Transverse colon (tissue), 4 donors: ENCODE measurements at regions not wholly inside any gene's neighbourhood (a gene's known extent, or its start where the extent isn't known, plus 50 kb on each side); places are given as distances from the start of the nearest gene placed in this dataset.
"Not testable (repeated sequence)": the region's sequence is repeated elsewhere in the genome, so short reads cannot be mapped to it uniquely, and the experiment has no call there.

Experiments
- DNase-seq: peaks from one replicate; pipeline ENCODE4 v3.0.0-alpha.2; 2019
- H3K27ac ChIP-seq, 4 donors: fragments of 200-600 bp; sonication (generic); 2 replicates each; pipeline ENCODE4 v1.5.1; 2016 to 2018; ENCODE audit warnings: inconsistent platforms in 4 of 4
- H3K27me3 ChIP-seq: fragments of 200-600 bp; sonication (generic); 2 replicates; pipeline ENCODE4 v1.5.1; 2017; ENCODE audit warnings: inconsistent platforms
- H3K36me3 ChIP-seq, 4 donors: fragments of 200-600 bp; sonication (generic); 2 replicates each; pipeline ENCODE4 v1.5.1; 2017 to 2019; ENCODE audit warnings: inconsistent platforms in 4 of 4
- H3K4me1 ChIP-seq, 4 donors: fragments of 200-600 bp; sonication (generic); 2 replicates each; pipeline ENCODE4 v1.5.1; 2017 to 2020; ENCODE audit warnings: inconsistent platforms in 4 of 4
- H3K4me3 ChIP-seq, 4 donors: fragments of 200-600 bp; sonication (generic); 1 replicate in 1 of 4; 2 replicates in 3 of 4; pipeline versions ENCODE4 v1.5.1 to v1.6.1; 2017 to 2019; ENCODE audit warnings: inconsistent platforms in 4 of 4
- H3K9me3 ChIP-seq, 2 donors: fragments of 200-600 bp; sonication (generic); 2 replicates each; pipeline ENCODE4 v1.5.1; 2017 to 2019; ENCODE audit warnings: inconsistent platforms in 2 of 2
- EP300 ChIP-seq: sonication (generic); formaldehyde crosslinking; IDR thresholded peaks from one replicate; pipeline ENCODE4 v1.6.1; 2017; ENCODE audit warnings: antibody characterized with exemption, low read depth
- POLR2A ChIP-seq: fragments of 450-650 bp; IDR thresholded peaks from one replicate; pipeline ENCODE4 v1.6.1; 2016; ENCODE audit warnings: antibody characterized with exemption, mild to moderate bottlenecking, moderate library complexity
- POLR2AphosphoS5 ChIP-seq, 3 donors: sonication (generic); formaldehyde crosslinking; IDR thresholded peaks; one replicate each; pipeline ENCODE4 v1.6.1; 2016; ENCODE audit warnings: antibody characterized with exemption in 3 of 3
- WGBS, 2 donors: methylation state at CpG; one replicate each; pipeline ENCODE4 v1.1.5; 2018; ENCODE audit warnings: low coverage in 1 of 2; 5-methylcytosine and 5-hydroxymethylcytosine counted together
- in situ Hi-C, 4 donors: fragments of 200-750 bp; cut with MboI; loops; one replicate each; pipeline versions ENCODE4 v1.15.0 to v1.15.1; 2017; ENCODE audit warnings: low sequenced_read_pairs in 3 of 4, low pct_ligation_motif_present in 1 of 4, low pct_unique_long_range_greater_than_20kb in 1 of 4
- intact Hi-C: fragments of 100-400 bp; cut with DNase I; formaldehyde crosslinking; loops from one replicate; pipeline ENCODE4 v1.15.1; 2023; ENCODE audit warnings: low total_unique reads
- TF ChIP-seq, protein P1 (sequence below), 5 experiments: fragments of 200-600 bp in 3 of 5; fragments of 450-650 bp in 2 of 5; sonication (generic) in 3 of 5; IDR thresholded peaks; 1 replicate in 2 of 5; 2 replicates in 3 of 5; pipeline ENCODE4 v1.5.1; 2016 to 2017; ENCODE audit warnings: antibody characterized with exemption in 5 of 5, inconsistent platforms in 3 of 5, mild to moderate bottlenecking in 2 of 5, moderate library complexity in 1 of 5

DNA sequence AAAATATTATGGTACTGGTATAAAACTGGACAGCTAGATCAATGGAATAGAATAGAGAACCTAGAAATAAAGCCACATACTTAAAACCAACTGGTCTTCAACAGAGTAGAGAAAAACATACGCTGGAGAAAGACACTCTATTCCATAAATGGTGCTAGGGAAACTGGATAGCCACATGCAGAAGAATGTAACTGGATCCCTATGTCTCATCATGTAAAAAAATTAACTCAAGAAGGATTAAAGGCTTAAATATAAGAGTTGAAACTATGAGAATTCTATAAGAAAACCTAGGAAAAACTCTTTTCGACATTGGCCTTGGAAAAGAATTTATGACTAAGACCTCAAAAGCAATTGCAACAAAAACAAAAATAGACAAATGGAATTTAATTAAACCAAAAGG, 114.6 kb downstream of the PCDH18 start:
- no peak for TF ChIP-seq POLR2AphosphoS5 (IDR thresholded peaks at IDR 0.05)
- TF ChIP-seq, protein P1, sequence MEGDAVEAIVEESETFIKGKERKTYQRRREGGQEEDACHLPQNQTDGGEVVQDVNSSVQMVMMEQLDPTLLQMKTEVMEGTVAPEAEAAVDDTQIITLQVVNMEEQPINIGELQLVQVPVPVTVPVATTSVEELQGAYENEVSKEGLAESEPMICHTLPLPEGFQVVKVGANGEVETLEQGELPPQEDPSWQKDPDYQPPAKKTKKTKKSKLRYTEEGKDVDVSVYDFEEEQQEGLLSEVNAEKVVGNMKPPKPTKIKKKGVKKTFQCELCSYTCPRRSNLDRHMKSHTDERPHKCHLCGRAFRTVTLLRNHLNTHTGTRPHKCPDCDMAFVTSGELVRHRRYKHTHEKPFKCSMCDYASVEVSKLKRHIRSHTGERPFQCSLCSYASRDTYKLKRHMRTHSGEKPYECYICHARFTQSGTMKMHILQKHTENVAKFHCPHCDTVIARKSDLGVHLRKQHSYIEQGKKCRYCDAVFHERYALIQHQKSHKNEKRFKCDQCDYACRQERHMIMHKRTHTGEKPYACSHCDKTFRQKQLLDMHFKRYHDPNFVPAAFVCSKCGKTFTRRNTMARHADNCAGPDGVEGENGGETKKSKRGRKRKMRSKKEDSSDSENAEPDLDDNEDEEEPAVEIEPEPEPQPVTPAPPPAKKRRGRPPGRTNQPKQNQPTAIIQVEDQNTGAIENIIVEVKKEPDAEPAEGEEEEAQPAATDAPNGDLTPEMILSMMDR (IDR thresholded peaks at IDR 0.05) = no peak
- TF ChIP-seq POLR2A = no peak
- no peak for TF ChIP-seq EP300
- H3K4me3 ChIP-seq = no peak overlapping the region
- no peak for DNase-seq
- in situ Hi-C loops = no loop called here
- H3K36me3 ChIP-seq = no peaks in the 10 kb centered on the region
- 73 to 79% methylated on average over 2 of the region's 2 CpGs for WGBS, 2 donors
- intact Hi-C loops = no loop called here
- H3K9me3 ChIP-seq = no peaks in the 10 kb centered on the region
- H3K27me3 ChIP-seq = no peaks in the 10 kb centered on the region
- no peaks in the 10 kb centered on the region for H3K4me1 ChIP-seq
- H3K27ac ChIP-seq = no peak overlapping the region

DNA sequence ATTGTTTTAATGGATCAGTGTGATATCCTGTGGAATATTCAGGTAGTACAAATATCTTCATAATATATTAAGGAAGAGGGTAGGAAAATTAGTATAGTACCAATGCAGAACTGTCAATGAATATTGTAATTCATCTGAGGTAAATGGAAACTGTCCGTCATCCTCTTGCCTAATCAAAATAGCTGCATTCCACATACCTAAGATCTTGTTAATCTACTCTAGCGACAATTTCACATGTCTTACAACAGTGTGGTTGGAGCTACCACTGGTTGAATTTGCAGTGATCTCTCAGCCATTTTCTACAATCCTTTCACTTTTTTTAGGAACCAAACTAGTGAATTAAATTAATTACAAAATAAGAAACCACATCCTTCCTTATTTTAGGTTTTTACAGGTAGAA, 117.5 kb downstream of the PCDH18 start:
- DNase-seq = no peak
- Histone ChIP-seq H3K9me3 (no peaks in the 10 kb centered on the region), H3K36me3 (no peaks in the 10 kb centered on the region), H3K4me1 (no peaks in the 10 kb centered on the region), H3K27ac (no peak overlapping the region), H3K27me3 (no peaks in the 10 kb centered on the region), H3K4me3 (no peak overlapping the region)
- in situ Hi-C loops (no loop called here), intact Hi-C loops (no loop called here)
- TF ChIP-seq, protein P1 (IDR thresholded peaks at IDR 0.05) = no peak
- TF ChIP-seq POLR2A = no peak
- TF ChIP-seq EP300 = no peak
- no peak for TF ChIP-seq POLR2AphosphoS5 (IDR thresholded peaks at IDR 0.05)
- WGBS, 2 donors = 88 to 89% methylated on average over 2 of the region's 2 CpGs

GRCh38 chr4:137408527-137409177, 123.6 kb downstream of the PCDH18 start:
- no peaks in the 10 kb centered on the region for H3K36me3 ChIP-seq
- WGBS, 2 donors = 25 to 40% methylated on average over 1 to 2 of the region's 2 CpGs
- intact Hi-C loops (no loop called here), in situ Hi-C loops (no loop called here)
- H3K9me3 ChIP-seq = no peaks in the 10 kb centered on the region
- no peaks in the 10 kb centered on the region for H3K27me3 ChIP-seq
- no peaks in the 10 kb centered on the region for H3K4me1 ChIP-seq
- DNase-seq = no peak
- TF ChIP-seq POLR2A (no peak), EP300 (no peak), POLR2AphosphoS5 (IDR thresholded peaks at IDR 0.05) (no peak)
- TF ChIP-seq, protein P1 (IDR thresholded peaks at IDR 0.05) = no peak
- no peak overlapping the region for H3K27ac ChIP-seq
- H3K4me3 ChIP-seq = no peak overlapping the region

DNA sequence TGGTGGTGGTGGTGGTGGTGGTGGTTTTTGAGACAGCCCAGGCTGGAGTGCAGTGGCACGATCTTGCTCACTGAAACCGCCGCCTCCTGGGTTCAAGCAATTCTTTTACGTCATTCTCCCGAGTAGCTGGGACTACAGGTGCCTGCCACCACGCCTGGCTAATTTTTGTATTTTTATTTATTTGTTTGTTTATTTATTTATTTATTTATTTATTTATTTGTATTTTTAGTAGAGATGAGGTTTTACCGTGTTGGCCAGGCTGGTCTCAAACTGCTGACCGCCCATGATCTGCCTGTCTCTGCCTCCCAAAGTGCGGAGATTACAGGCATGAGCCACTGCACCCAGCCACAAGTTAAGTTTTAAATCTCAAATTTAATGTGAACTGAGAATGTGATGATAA, 126.5 kb downstream of the PCDH18 start:
- H3K36me3 ChIP-seq, intact Hi-C loops, DNase-seq, H3K4me3 ChIP-seq, H3K27me3 ChIP-seq, H3K4me1 ChIP-seq, in situ Hi-C loops, H3K27ac ChIP-seq, H3K9me3 ChIP-seq: not testable (repeated sequence)
- 87 to 93% methylated on average over 9 of the region's 9 CpGs for WGBS, 2 donors

- H3K27ac ChIP-seq = no peak overlapping the region
- H3K4me3 ChIP-seq = no peak overlapping the region
- H3K4me1 ChIP-seq = no peaks in the 10 kb centered on the region
- H3K36me3 ChIP-seq = no peaks in the 10 kb centered on the region
- no peaks in the 10 kb centered on the region for H3K9me3 ChIP-seq
- intact Hi-C loops = no loop called here
- DNase-seq = no peak
- no peaks in the 10 kb centered on the region for H3K27me3 ChIP-seq
- in situ Hi-C loops = no loop called here
- 56 to 67% methylated on average over 1 of the region's 1 CpG for WGBS, 2 donors
- TF ChIP-seq EP300 (no peak), POLR2A (no peak), POLR2AphosphoS5 (IDR thresholded peaks at IDR 0.05) (no peak)
- TF ChIP-seq, protein P1 (IDR thresholded peaks at IDR 0.05) = no peak
Measured at GRCh38 chr4:137394018-137394417, 138.3 kb downstream of the PCDH18 start.
